H1 (cell line): ENCODE measurements at regions not wholly inside any gene's neighbourhood (a gene's known extent, or its start where the extent isn't known, plus 50 kb on each side); places are given as distances from the start of the nearest gene placed in this dataset.

Experiments used
- CTCF ChIA-PET: fragments of 300-600 bp; sonication (Branson Sonifier 250); formaldehyde crosslinking; loops from one replicate; lab custom pipeline; 2021; ENCODE audit not compliant: partially characterized antibody; lab: Charles Lee
- POLR2A ChIA-PET: fragments of 300-600 bp; sonication (Branson Sonifier 250); formaldehyde crosslinking; loops from one replicate; lab custom pipeline; 2021; ENCODE audit warnings: inconsistent platforms; ENCODE audit not compliant: partially characterized antibody; lab: Charles Lee
- DNase-seq, 2 experiments: peaks; one replicate each; pipeline versions ENCODE4 v3.0.0 to v3.0.0-alpha.2; 2010 to 2022; ENCODE audit warnings: low spot score in 2 of 2, low read depth in 1 of 2, mixed read lengths in 1 of 2
- FAIRE-seq: peaks from 2 replicates; lab custom pipeline; 2011; peaks lifted over from hg19 to GRCh38; lab: Jason Lieb, UNC
- H2AFZ ChIP-seq: 2 replicates; pipeline ENCODE4 v1.8.1; 2012; ENCODE audit warnings: low read length, inconsistent platforms
- H2AK5ac ChIP-seq: 2 replicates; pipeline ENCODE4 v1.6.1; 2013; ENCODE audit warnings: low read depth, low read length
- H2BK120ac ChIP-seq: replicated peaks from 2 replicates; pipeline ENCODE3; 2013; ENCODE audit warnings: low read depth, low read length, inconsistent platforms
- H2BK12ac ChIP-seq: 2 replicates; pipeline ENCODE4 v1.6.1; 2013; ENCODE audit warnings: low read depth, low read length
- H2BK15ac ChIP-seq: 2 replicates; pipeline ENCODE4 v1.6.1; 2013; ENCODE audit warnings: low read length
- H2BK20ac ChIP-seq: 2 replicates; pipeline ENCODE4 v1.6.1; 2013; ENCODE audit warnings: low read length
- H2BK5ac ChIP-seq: 2 replicates; pipeline ENCODE4 v1.6.1; 2013; ENCODE audit warnings: low read depth, low read length
- H3K14ac ChIP-seq: 2 replicates; pipeline ENCODE4 v1.6.1; 2013; ENCODE audit warnings: inconsistent platforms; ENCODE audit not compliant: insufficient read length
- H3K18ac ChIP-seq: 2 replicates; pipeline ENCODE4 v1.6.1; 2013; ENCODE audit warnings: low read length; ENCODE audit errors: extremely low read depth
- H3K23ac ChIP-seq: 2 replicates; pipeline ENCODE4 v1.6.1; 2013; ENCODE audit warnings: inconsistent platforms; ENCODE audit not compliant: insufficient read length
- H3K23me2 ChIP-seq: 2 replicates; pipeline ENCODE4 v1.6.1; 2013; ENCODE audit warnings: low read depth, low read length
- H3K27ac ChIP-seq: 2 replicates; pipeline ENCODE4 v1.6.1; 2011; ENCODE audit warnings: low read depth, low read length, inconsistent platforms
- H3K27me3 ChIP-seq, 4 experiments: replicated peaks in 1 of 4; 1 replicate in 1 of 4; 2 replicates in 3 of 4; pipeline versions ENCODE4 v1.6.1 to v1.8.1; 2011 to 2013; ENCODE audit warnings: low read length in 3 of 4, mild to moderate bottlenecking in 3 of 4, inconsistent platforms in 2 of 4, mixed read lengths in 2 of 4, moderate library complexity in 1 of 4; ENCODE audit not compliant: control insufficient read depth in 3 of 4, insufficient read depth in 3 of 4; ENCODE audit errors: extremely low read depth in 1 of 4
- H3K36me3 ChIP-seq, 4 experiments: 2 replicates each; pipeline versions ENCODE4 v1.6.1 to v1.8.1; 2011 to 2013; ENCODE audit warnings: mild to moderate bottlenecking in 4 of 4, low read length in 3 of 4, moderate library complexity in 2 of 4, control low read depth in 1 of 4, inconsistent platforms in 1 of 4; ENCODE audit not compliant: insufficient read depth in 4 of 4, control insufficient read depth in 2 of 4
- H3K4ac ChIP-seq: replicated peaks from 2 replicates; pipeline ENCODE3; 2013; ENCODE audit warnings: low read length, low read depth, mixed read lengths, inconsistent platforms; ENCODE audit not compliant: insufficient read length
- H3K4me1 ChIP-seq, 4 experiments: replicated peaks in 1 of 4; 1 replicate in 1 of 4; 2 replicates in 3 of 4; pipeline versions ENCODE4 v1.6.1 to v1.8.1; 2011 to 2013; ENCODE audit warnings: low read length in 3 of 4, inconsistent platforms in 2 of 4, mixed read lengths in 1 of 4; ENCODE audit not compliant: insufficient read depth in 4 of 4, control insufficient read depth in 3 of 4
- H3K4me2 ChIP-seq, 2 experiments: 2 replicates each; pipeline versions ENCODE4 v1.6.1 to v1.8.1; 2011 to 2013; ENCODE audit warnings: low read depth in 2 of 2, low read length in 2 of 2, control low read depth in 1 of 2, inconsistent platforms in 1 of 2, mild to moderate bottlenecking in 1 of 2; ENCODE audit not compliant: insufficient read depth in 1 of 2
- H3K4me3 ChIP-seq, 4 experiments: fragments of 200-600, 300-600 bp in 1 of 4; sonication (generic), shearing (Covaris generic), sonication (Bioruptor Twin) in 1 of 4; 2 replicates each; pipeline versions ENCODE4 v1.5.1 to v1.8.1; 2011 to 2016; ENCODE audit warnings: low read length in 4 of 4, low read depth in 3 of 4, control low read depth in 2 of 4, inconsistent platforms in 2 of 4, mild to moderate bottlenecking in 2 of 4, mixed read lengths in 1 of 4, moderate library complexity in 1 of 4; ENCODE audit not compliant: insufficient read depth in 2 of 4; ENCODE audit errors: extremely low read depth in 1 of 4
- H3K56ac ChIP-seq: replicated peaks from 2 replicates; pipeline ENCODE3; 2013; ENCODE audit warnings: low read depth, mild to moderate bottlenecking, mixed read lengths, low read length, inconsistent platforms; ENCODE audit not compliant: insufficient read length
- H3K79me1 ChIP-seq: 2 replicates; pipeline ENCODE4 v1.6.1; 2013; ENCODE audit warnings: low read depth, low read length, control low read depth
- H3K79me2 ChIP-seq, 2 experiments: 2 replicates each; pipeline versions ENCODE4 v1.6.1 to v1.8.1; 2012 to 2013; ENCODE audit warnings: low read length in 2 of 2, mild to moderate bottlenecking in 2 of 2, inconsistent platforms in 1 of 2; ENCODE audit not compliant: insufficient read depth in 2 of 2, control insufficient read depth in 1 of 2
- H3K9ac ChIP-seq, 4 experiments: replicated peaks in 1 of 4; 1 replicate in 1 of 4; 2 replicates in 3 of 4; pipeline versions ENCODE4 v1.6.1 to v1.8.1; 2011 to 2013; ENCODE audit warnings: low read depth in 3 of 4, low read length in 3 of 4, control low read depth in 2 of 4, mild to moderate bottlenecking in 2 of 4, moderate library complexity in 2 of 4, inconsistent platforms in 1 of 4; ENCODE audit errors: extremely low read depth in 1 of 4
- H3K9me3 ChIP-seq, 2 experiments: 2 replicates each; pipeline versions ENCODE4 v1.6.1 to v1.8.1; 2012 to 2013; ENCODE audit warnings: mild to moderate bottlenecking in 2 of 2, moderate library complexity in 2 of 2, control low read depth in 1 of 2, inconsistent platforms in 1 of 2, low read depth in 1 of 2, low read length in 1 of 2, mixed read lengths in 1 of 2; ENCODE audit not compliant: insufficient read depth in 2 of 2
- H4K20me1 ChIP-seq, 2 experiments: replicated peaks in 1 of 2; 2 replicates each; pipeline versions ENCODE3 to v1.8.1; 2011 to 2013; ENCODE audit warnings: inconsistent platforms in 2 of 2, low read length in 2 of 2, mild to moderate bottlenecking in 1 of 2; ENCODE audit not compliant: insufficient read depth in 2 of 2, control insufficient read depth in 1 of 2
- H4K5ac ChIP-seq: 2 replicates; pipeline ENCODE4 v1.6.1; 2013; ENCODE audit warnings: low read length, low read depth, mixed read lengths, inconsistent platforms; ENCODE audit not compliant: insufficient read length
- H4K8ac ChIP-seq: 2 replicates; pipeline ENCODE4 v1.8.0; 2013; ENCODE audit warnings: mild to moderate bottlenecking, moderate library complexity, low read length, inconsistent platforms; ENCODE audit not compliant: insufficient read depth; ENCODE audit errors: extremely low read depth
- H4K91ac ChIP-seq: replicated peaks from 2 replicates; pipeline ENCODE3; 2013; ENCODE audit warnings: low read length, mixed read lengths, inconsistent platforms; ENCODE audit not compliant: insufficient read length
- POLR2A ChIP-seq, 2 experiments: IDR thresholded peaks; 1 replicate in 1 of 2; 2 replicates in 1 of 2; pipeline ENCODE4 v1.6.1; 2011; ENCODE audit warnings: low read depth in 2 of 2, low read length in 2 of 2, mild to moderate bottlenecking in 2 of 2; ENCODE audit errors: control extremely low read depth in 1 of 2
- RAD21 ChIP-seq, 2 experiments: IDR thresholded peaks in 1 of 2; conservative IDR thresholded peaks in 1 of 2; 2 replicates each; pipeline ENCODE4 v1.6.1; 2011; ENCODE audit warnings: low read depth in 2 of 2, low read length in 2 of 2, improper control_type of control experiment in 1 of 2, inconsistent platforms in 1 of 2, mild to moderate bottlenecking in 1 of 2, moderate library complexity in 1 of 2
- SIN3A ChIP-seq, 2 experiments: IDR thresholded peaks in 1 of 2; conservative IDR thresholded peaks in 1 of 2; 2 replicates each; pipeline ENCODE4 v1.6.1; 2011 to 2012; ENCODE audit warnings: low read length in 2 of 2, improper control_type of control experiment in 1 of 2, low read depth in 1 of 2, mild to moderate bottlenecking in 1 of 2
- WGBS, 2 experiments: shearing (Covaris generic) in 1 of 2; methylation state at CpG; one replicate each; pipeline versions ENCODE4 v1.1.6 to v1.1.7; 2013 to 2015; ENCODE audit warnings: low lambda C conversion rate in 2 of 2, mixed read lengths in 2 of 2, inconsistent platforms in 1 of 2, low coverage in 1 of 2, missing lambda C conversion rate in 1 of 2; ENCODE audit not compliant: insufficient replicate concordance in 2 of 2, insufficient coverage in 1 of 2, insufficient read length in 1 of 2; ENCODE audit errors: extremely low coverage in 1 of 2, missing lambda C conversion rate in 1 of 2; 5-methylcytosine and 5-hydroxymethylcytosine counted together

DNA sequence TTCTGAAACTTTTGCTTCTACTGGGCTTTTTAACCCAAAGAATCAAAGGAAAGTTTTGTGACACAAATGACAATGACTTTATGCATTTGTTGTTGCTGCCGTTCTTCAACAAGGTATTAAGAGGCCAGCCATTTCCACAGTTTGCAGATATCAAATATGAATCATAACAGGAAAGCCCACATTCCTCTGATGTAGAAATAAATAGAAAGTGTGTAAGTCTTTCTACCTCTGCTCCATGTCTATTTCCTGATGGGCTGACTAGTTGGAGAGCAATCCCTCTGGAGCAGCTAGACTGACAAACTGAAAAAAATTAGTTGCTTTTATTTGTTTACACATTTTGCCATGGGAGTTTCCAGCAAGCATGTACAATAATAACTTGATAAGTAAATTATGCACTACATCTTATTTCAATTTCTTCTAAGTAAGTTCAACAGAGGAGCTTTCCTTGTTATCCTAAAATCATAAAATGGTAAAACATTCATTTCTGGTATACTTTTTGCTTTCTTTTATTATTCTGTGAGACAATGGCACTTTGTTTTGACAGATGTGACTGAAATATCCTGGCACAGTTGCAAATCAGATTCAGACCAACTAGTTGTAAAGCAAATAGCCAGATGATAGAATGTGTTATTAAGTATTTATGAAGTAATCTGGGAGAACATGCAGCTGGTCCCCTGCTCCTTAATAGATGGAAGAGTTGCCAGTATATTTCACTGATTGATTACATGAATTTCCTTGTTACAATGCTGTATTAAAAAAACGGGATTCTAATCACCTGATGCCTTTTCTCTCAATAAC is 266.7 kb downstream of the METTL4 start:
- no peak overlapping the region for H3K56ac ChIP-seq
- H3K9me3 ChIP-seq, result no peaks in the 10 kb centered on the region
- no peak for TF ChIP-seq RAD21 (IDR thresholded peaks at IDR 0.05 in 1 of 2, conservative IDR thresholded peaks at IDR 0.05 in 1 of 2; ENCODE audit: low read depth in 2 of 2, low read length in 2 of 2)
- no peak for TF ChIP-seq POLR2A (IDR thresholded peaks at IDR 0.05; ENCODE audit: control extremely low read depth in 1 of 2, low read depth in 2 of 2, low read length in 2 of 2)
- no peak for TF ChIP-seq SIN3A (conservative IDR thresholded peaks at IDR 0.05 in 1 of 2, IDR thresholded peaks at IDR 0.05 in 1 of 2; ENCODE audit: low read depth in 1 of 2, low read length in 2 of 2)
- H3K4ac ChIP-seq, result no peak overlapping the region
- ChIA-PET CTCF (no interaction called here), POLR2A (no interaction called here)
- H2BK20ac ChIP-seq, result no peak overlapping the region
- 83% methylated on average over 2 of the region's 2 CpGs; no CpG with 5 or more reads in 1 of the 2 experiments for WGBS, 2 experiments
- no peaks in the 10 kb centered on the region for H3K79me1 ChIP-seq
- FAIRE-seq (no peak), DNase-seq (no peak)
- no peak overlapping the region for H2BK12ac ChIP-seq
- no peak overlapping the region for H2BK120ac ChIP-seq
- no peaks in the 10 kb centered on the region for H4K20me1 ChIP-seq
- no peaks in the 10 kb centered on the region for H3K79me2 ChIP-seq
- no peaks in the 10 kb centered on the region for H3K23me2 ChIP-seq
- no peaks in the 10 kb centered on the region for H3K36me3 ChIP-seq
- H2AFZ ChIP-seq, result no peak overlapping the region
- no peak overlapping the region for H3K18ac ChIP-seq
- no peak overlapping the region for H3K14ac ChIP-seq
- H3K4me2 ChIP-seq, result no peak overlapping the region
- H3K23ac ChIP-seq, result no peak overlapping the region
- H3K4me3 ChIP-seq, result no peak overlapping the region
- no peak overlapping the region for H2AK5ac ChIP-seq
- no peak overlapping the region for H2BK5ac ChIP-seq
- no peaks in the 10 kb centered on the region for H3K4me1 ChIP-seq
- no peak overlapping the region for H4K91ac ChIP-seq
- H4K5ac ChIP-seq, result no peak overlapping the region
- no peak overlapping the region for H3K9ac ChIP-seq
- no peak overlapping the region for H2BK15ac ChIP-seq
- H4K8ac ChIP-seq, result no peak overlapping the region
- no peak overlapping the region for H3K27ac ChIP-seq
- no peaks in the 10 kb centered on the region for H3K27me3 ChIP-seq
